GM23338 (cell line): ENCODE measurements at regions not wholly inside any gene's neighbourhood (a gene's known extent, or its start where the extent isn't known, plus 50 kb on each side); places are given as distances from the start of the nearest gene placed in this dataset.

Source experiments
- ATAC-seq: fragments of 200-7000 bp; cut with Tn5 transposase; 3 replicates; pipeline ENCODE4 v1.9.1; 2020
- DNase-seq: peaks from one replicate; pipeline ENCODE4 v3.0.0-alpha.2; 2015; ENCODE audit warnings: low spot score
- H2AFZ ChIP-seq: fragments of 200-600 bp; sonication (generic); 2 replicates; pipeline ENCODE4 v1.8.0; 2016; ENCODE audit warnings: antibody characterized with exemption, mild to moderate bottlenecking, moderate library complexity
- H3F3A ChIP-seq: fragments of 200-600 bp; sonication (generic); replicated peaks from 2 replicates; pipeline ENCODE4 v1.8.0; 2017; ENCODE audit warnings: antibody characterized with exemption, mixed run types, low read depth
- H3K27ac ChIP-seq: fragments of 200-600 bp; sonication (generic); 2 replicates; pipeline ENCODE4 v1.6.1; 2016; ENCODE audit warnings: low read depth
- H3K27me3 ChIP-seq: fragments of 200-600 bp; sonication (generic); 2 replicates; pipeline ENCODE4 v1.8.0; 2016; ENCODE audit warnings: mild to moderate bottlenecking, mixed run types, moderate library complexity; ENCODE audit not compliant: insufficient read depth
- H3K36me3 ChIP-seq: fragments of 200-600 bp; sonication (generic); 2 replicates; pipeline ENCODE4 v1.8.0; 2016; ENCODE audit warnings: mild to moderate bottlenecking; ENCODE audit not compliant: insufficient read depth
- H3K4me1 ChIP-seq: fragments of 200-600 bp; sonication (generic); 2 replicates; pipeline ENCODE4 v1.8.0; 2016; ENCODE audit warnings: mild to moderate bottlenecking, moderate library complexity; ENCODE audit not compliant: insufficient read depth
- H3K4me2 ChIP-seq: fragments of 200-600 bp; sonication (generic); 2 replicates; pipeline ENCODE4 v1.7.1; 2017; ENCODE audit warnings: mixed run types
- H3K4me3 ChIP-seq: fragments of 200-600 bp; sonication (generic); 2 replicates; pipeline ENCODE4 v1.6.1; 2016; ENCODE audit warnings: mixed run types
- H3K79me2 ChIP-seq: fragments of 200-600 bp; sonication (generic); replicated peaks from 2 replicates; pipeline ENCODE4 v1.8.0; 2017; ENCODE audit warnings: mild to moderate bottlenecking; ENCODE audit not compliant: insufficient read depth
- H3K9me2 ChIP-seq: fragments of 200-600 bp; sonication (generic); 2 replicates; pipeline ENCODE4 v1.8.0; 2017; ENCODE audit not compliant: insufficient read depth
- H4K20me1 ChIP-seq: fragments of 200-600 bp; sonication (generic); replicated peaks from 2 replicates; pipeline ENCODE4 v1.8.0; 2017; ENCODE audit warnings: mild to moderate bottlenecking; ENCODE audit not compliant: insufficient read depth
- H3K27ac Mint-ChIP-seq: 2 replicates; pipeline ENCODE4 v1.8.0; 2020; ENCODE audit warnings: inconsistent platforms, mild to moderate bottlenecking, moderate library complexity, mixed read lengths
- H3K27me3 Mint-ChIP-seq: 3 replicates; pipeline ENCODE4 v1.8.0; 2022; ENCODE audit warnings: low read depth, mild to moderate bottlenecking, moderate library complexity, mixed read lengths, inconsistent platforms; ENCODE audit not compliant: insufficient read depth, poor library complexity
- H3K36me3 Mint-ChIP-seq: 3 replicates; pipeline ENCODE4 v1.8.0; 2021; ENCODE audit warnings: low read depth, mild to moderate bottlenecking, inconsistent platforms, moderate library complexity, mixed read lengths
- H3K4me1 Mint-ChIP-seq: 3 replicates; pipeline ENCODE4 v1.8.0; 2020; ENCODE audit warnings: mild to moderate bottlenecking, inconsistent platforms, mixed read lengths
- H3K4me3 Mint-ChIP-seq: 3 replicates; pipeline ENCODE4 v1.8.0; 2021; ENCODE audit warnings: moderate library complexity, mild to moderate bottlenecking, inconsistent platforms, mixed read lengths
- H3K9me3 Mint-ChIP-seq: 3 replicates; pipeline ENCODE4 v1.8.0; 2020; ENCODE audit warnings: moderate library complexity, mild to moderate bottlenecking, inconsistent platforms, mixed read lengths
- CREB1 ChIP-seq: fragments of 250-450 bp; sonication (Bioruptor Pico); IDR thresholded peaks from 2 replicates; pipeline ENCODE4 v1.5.0; 2020; ENCODE audit warnings: low read depth, mild to moderate bottlenecking, moderate library complexity
- EZH2 ChIP-seq: fragments of 200-600 bp; sonication (generic); IDR thresholded peaks from one replicate; pipeline ENCODE4 v1.8.0; 2017; ENCODE audit warnings: antibody characterized with exemption, mild to moderate bottlenecking, low read depth; ENCODE audit not compliant: unreplicated experiment
- EZH2phosphoT487 ChIP-seq: fragments of 200-600 bp; sonication (generic); IDR thresholded peaks from one replicate; pipeline ENCODE4 v1.8.1; 2018; ENCODE audit warnings: antibody characterized with exemption; ENCODE audit not compliant: unreplicated experiment
- JUNB ChIP-seq: IDR thresholded peaks from one replicate; pipeline ENCODE4 v1.6.1; 2016; ENCODE audit warnings: antibody characterized with exemption; ENCODE audit not compliant: unreplicated experiment
- NANOG ChIP-seq: IDR thresholded peaks from 2 replicates; pipeline ENCODE4 v1.6.1; 2016; ENCODE audit warnings: antibody characterized with exemption, borderline replicate concordance
- POLR2AphosphoS5 ChIP-seq: IDR thresholded peaks from 2 replicates; pipeline ENCODE4 v1.6.1; 2016; ENCODE audit warnings: antibody characterized with exemption, low read depth
- STAT1 ChIP-seq: IDR thresholded peaks from one replicate; pipeline ENCODE4 v1.6.1; 2016; ENCODE audit warnings: antibody characterized with exemption; ENCODE audit not compliant: unreplicated experiment
- ZNF114 ChIP-seq: fragments of 250-450 bp; sonication (Bioruptor Pico); IDR thresholded peaks from 2 replicates; pipeline ENCODE4 v1.5.0; 2020; ENCODE audit warnings: mild to moderate bottlenecking, moderate library complexity
- ZNF331 ChIP-seq: fragments of 250-450 bp; sonication (Bioruptor Pico); IDR thresholded peaks from 2 replicates; pipeline ENCODE4 v1.5.0; 2020; ENCODE audit warnings: low read depth, mild to moderate bottlenecking, moderate library complexity
- TF ChIP-seq, protein P1 (sequence below), 2 experiments: fragments of 200-600 bp in 1 of 2; sonication (generic) in 1 of 2; conservative IDR thresholded peaks; 2 replicates each; pipeline versions ENCODE4 v1.5.1 to v1.6.1; 2016 to 2017; ENCODE audit warnings: antibody characterized with exemption in 2 of 2, low read depth in 2 of 2, mild to moderate bottlenecking in 2 of 2, moderate library complexity in 1 of 2
- TF ChIP-seq, protein P2 (sequence below): IDR thresholded peaks from one replicate; pipeline ENCODE4 v1.6.1; 2018; ENCODE audit warnings: antibody characterized with exemption; ENCODE audit not compliant: unreplicated experiment
- TF ChIP-seq, protein P3 (sequence below): IDR thresholded peaks from 2 replicates; pipeline ENCODE4 v1.6.1; 2016; ENCODE audit warnings: antibody characterized with exemption
- TF ChIP-seq, protein P4 (sequence below): fragments of 250-450 bp; sonication (Bioruptor Pico); IDR thresholded peaks from 2 replicates; pipeline ENCODE4 v1.5.0; 2020; ENCODE audit warnings: mild to moderate bottlenecking, moderate library complexity

DNA sequence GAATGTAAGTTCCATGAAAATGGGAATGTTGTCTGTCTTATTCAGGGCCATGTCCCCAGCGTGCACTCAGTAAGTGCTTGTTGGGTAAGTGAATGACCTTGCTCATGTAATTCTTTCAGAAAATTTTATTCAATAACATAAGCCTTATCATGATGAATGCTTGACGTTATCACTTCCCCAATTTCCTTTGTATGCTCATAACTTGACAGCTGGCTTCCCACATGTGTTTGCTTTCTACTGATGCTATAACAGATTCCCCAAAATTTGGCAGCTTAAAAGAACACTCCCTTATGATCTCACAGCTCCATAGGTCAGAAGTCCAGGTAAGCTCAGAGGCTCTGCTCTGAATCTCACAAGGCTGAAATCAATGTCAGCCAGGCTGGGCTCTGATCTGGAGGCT lies 155.8 kb upstream of the POU2AF2 start:
- ATAC-seq (no peak), DNase-seq (no peak)
- Histone ChIP-seq H3K4me1 (no peaks in the 10 kb centered on the region), H3K4me3 (no peak overlapping the region), H3K79me2 (no peaks in the 10 kb centered on the region), H3K27ac (no peak overlapping the region), H4K20me1 (no peaks in the 10 kb centered on the region), H3K36me3 (no peaks in the 10 kb centered on the region), H3F3A (no peaks in the 10 kb centered on the region), H3K9me2 (peaks cover 14% of the 10 kb centered on the region; the same call in 1 of the 2 replicates), H2AFZ (no peak overlapping the region), H3K27me3 (no peaks in the 10 kb centered on the region), H3K4me2 (no peak overlapping the region)
- H3K36me3 Mint-ChIP-seq: no peaks in the 10 kb centered on the region
- peaks cover 7% of the 10 kb centered on the region; the same call in 1 of the 3 replicates for H3K4me1 Mint-ChIP-seq
- H3K27ac Mint-ChIP-seq: no peak overlapping the region
- no peak for TF ChIP-seq JUNB
- TF ChIP-seq, protein P1, sequence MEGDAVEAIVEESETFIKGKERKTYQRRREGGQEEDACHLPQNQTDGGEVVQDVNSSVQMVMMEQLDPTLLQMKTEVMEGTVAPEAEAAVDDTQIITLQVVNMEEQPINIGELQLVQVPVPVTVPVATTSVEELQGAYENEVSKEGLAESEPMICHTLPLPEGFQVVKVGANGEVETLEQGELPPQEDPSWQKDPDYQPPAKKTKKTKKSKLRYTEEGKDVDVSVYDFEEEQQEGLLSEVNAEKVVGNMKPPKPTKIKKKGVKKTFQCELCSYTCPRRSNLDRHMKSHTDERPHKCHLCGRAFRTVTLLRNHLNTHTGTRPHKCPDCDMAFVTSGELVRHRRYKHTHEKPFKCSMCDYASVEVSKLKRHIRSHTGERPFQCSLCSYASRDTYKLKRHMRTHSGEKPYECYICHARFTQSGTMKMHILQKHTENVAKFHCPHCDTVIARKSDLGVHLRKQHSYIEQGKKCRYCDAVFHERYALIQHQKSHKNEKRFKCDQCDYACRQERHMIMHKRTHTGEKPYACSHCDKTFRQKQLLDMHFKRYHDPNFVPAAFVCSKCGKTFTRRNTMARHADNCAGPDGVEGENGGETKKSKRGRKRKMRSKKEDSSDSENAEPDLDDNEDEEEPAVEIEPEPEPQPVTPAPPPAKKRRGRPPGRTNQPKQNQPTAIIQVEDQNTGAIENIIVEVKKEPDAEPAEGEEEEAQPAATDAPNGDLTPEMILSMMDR (conservative IDR thresholded peaks at IDR 0.05; ENCODE audit: low read depth in 2 of 2): no peak
- TF ChIP-seq, protein P2, sequence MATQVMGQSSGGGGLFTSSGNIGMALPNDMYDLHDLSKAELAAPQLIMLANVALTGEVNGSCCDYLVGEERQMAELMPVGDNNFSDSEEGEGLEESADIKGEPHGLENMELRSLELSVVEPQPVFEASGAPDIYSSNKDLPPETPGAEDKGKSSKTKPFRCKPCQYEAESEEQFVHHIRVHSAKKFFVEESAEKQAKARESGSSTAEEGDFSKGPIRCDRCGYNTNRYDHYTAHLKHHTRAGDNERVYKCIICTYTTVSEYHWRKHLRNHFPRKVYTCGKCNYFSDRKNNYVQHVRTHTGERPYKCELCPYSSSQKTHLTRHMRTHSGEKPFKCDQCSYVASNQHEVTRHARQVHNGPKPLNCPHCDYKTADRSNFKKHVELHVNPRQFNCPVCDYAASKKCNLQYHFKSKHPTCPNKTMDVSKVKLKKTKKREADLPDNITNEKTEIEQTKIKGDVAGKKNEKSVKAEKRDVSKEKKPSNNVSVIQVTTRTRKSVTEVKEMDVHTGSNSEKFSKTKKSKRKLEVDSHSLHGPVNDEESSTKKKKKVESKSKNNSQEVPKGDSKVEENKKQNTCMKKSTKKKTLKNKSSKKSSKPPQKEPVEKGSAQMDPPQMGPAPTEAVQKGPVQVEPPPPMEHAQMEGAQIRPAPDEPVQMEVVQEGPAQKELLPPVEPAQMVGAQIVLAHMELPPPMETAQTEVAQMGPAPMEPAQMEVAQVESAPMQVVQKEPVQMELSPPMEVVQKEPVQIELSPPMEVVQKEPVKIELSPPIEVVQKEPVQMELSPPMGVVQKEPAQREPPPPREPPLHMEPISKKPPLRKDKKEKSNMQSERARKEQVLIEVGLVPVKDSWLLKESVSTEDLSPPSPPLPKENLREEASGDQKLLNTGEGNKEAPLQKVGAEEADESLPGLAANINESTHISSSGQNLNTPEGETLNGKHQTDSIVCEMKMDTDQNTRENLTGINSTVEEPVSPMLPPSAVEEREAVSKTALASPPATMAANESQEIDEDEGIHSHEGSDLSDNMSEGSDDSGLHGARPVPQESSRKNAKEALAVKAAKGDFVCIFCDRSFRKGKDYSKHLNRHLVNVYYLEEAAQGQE: no peak
- TF ChIP-seq ZNF331 (CRISPR knock-in tag): no peak
- no peak for TF ChIP-seq NANOG
- no peak for TF ChIP-seq EZH2phosphoT487
- TF ChIP-seq POLR2AphosphoS5: no peak
- TF ChIP-seq ZNF114 (CRISPR knock-in tag): no peak
- no peak for TF ChIP-seq EZH2
- TF ChIP-seq CREB1: no peak
- no peak for TF ChIP-seq STAT1
- TF ChIP-seq, protein P3, sequence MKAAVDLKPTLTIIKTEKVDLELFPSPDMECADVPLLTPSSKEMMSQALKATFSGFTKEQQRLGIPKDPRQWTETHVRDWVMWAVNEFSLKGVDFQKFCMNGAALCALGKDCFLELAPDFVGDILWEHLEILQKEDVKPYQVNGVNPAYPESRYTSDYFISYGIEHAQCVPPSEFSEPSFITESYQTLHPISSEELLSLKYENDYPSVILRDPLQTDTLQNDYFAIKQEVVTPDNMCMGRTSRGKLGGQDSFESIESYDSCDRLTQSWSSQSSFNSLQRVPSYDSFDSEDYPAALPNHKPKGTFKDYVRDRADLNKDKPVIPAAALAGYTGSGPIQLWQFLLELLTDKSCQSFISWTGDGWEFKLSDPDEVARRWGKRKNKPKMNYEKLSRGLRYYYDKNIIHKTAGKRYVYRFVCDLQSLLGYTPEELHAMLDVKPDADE: no peak
- TF ChIP-seq, protein P4, sequence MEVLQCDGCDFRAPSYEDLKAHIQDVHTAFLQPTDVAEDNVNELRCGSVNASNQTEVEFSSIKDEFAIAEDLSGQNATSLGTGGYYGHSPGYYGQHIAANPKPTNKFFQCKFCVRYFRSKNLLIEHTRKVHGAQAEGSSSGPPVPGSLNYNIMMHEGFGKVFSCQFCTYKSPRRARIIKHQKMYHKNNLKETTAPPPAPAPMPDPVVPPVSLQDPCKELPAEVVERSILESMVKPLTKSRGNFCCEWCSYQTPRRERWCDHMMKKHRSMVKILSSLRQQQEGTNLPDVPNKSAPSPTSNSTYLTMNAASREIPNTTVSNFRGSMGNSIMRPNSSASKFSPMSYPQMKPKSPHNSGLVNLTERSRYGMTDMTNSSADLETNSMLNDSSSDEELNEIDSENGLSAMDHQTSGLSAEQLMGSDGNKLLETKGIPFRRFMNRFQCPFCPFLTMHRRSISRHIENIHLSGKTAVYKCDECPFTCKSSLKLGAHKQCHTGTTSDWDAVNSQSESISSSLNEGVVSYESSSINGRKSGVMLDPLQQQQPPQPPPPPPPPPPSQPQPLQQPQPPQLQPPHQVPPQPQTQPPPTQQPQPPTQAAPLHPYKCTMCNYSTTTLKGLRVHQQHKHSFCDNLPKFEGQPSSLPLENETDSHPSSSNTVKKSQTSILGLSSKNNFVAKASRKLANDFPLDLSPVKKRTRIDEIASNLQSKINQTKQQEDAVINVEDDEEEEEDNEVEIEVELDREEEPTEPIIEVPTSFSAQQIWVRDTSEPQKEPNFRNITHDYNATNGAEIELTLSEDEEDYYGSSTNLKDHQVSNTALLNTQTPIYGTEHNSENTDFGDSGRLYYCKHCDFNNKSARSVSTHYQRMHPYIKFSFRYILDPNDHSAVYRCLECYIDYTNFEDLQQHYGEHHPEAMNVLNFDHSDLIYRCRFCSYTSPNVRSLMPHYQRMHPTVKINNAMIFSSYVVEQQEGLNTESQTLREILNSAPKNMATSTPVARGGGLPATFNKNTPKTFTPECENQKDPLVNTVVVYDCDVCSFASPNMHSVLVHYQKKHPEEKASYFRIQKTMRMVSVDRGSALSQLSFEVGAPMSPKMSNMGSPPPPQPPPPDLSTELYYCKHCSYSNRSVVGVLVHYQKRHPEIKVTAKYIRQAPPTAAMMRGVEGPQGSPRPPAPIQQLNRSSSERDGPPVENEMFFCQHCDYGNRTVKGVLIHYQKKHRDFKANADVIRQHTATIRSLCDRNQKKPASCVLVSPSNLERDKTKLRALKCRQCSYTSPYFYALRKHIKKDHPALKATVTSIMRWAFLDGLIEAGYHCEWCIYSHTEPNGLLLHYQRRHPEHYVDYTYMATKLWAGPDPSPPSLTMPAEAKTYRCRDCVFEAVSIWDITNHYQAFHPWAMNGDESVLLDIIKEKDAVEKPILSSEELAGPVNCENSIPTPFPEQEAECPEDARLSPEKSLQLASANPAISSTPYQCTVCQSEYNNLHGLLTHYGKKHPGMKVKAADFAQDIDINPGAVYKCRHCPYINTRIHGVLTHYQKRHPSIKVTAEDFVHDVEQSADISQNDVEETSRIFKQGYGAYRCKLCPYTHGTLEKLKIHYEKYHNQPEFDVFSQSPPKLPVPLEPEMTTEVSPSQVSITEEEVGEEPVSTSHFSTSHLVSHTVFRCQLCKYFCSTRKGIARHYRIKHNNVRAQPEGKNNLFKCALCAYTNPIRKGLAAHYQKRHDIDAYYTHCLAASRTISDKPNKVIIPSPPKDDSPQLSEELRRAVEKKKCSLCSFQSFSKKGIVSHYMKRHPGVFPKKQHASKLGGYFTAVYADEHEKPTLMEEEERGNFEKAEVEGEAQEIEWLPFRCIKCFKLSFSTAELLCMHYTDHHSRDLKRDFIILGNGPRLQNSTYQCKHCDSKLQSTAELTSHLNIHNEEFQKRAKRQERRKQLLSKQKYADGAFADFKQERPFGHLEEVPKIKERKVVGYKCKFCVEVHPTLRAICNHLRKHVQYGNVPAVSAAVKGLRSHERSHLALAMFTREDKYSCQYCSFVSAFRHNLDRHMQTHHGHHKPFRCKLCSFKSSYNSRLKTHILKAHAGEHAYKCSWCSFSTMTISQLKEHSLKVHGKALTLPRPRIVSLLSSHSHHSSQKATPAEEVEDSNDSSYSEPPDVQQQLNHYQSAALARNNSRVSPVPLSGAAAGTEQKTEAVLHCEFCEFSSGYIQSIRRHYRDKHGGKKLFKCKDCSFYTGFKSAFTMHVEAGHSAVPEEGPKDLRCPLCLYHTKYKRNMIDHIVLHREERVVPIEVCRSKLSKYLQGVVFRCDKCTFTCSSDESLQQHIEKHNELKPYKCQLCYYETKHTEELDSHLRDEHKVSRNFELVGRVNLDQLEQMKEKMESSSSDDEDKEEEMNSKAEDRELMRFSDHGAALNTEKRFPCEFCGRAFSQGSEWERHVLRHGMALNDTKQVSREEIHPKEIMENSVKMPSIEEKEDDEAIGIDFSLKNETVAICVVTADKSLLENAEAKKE (CRISPR knock-in tag): no peak
- no peaks in the 10 kb centered on the region for H3K27me3 Mint-ChIP-seq
- no peak overlapping the region for H3K4me3 Mint-ChIP-seq
- H3K9me3 Mint-ChIP-seq: no peaks in the 10 kb centered on the region
